Omental fat pad (tissue), 3 donors: ENCODE measurements at regions not wholly inside any gene's neighbourhood (a gene's known extent, or its start where the extent isn't known, plus 50 kb on each side); places are given as distances from the start of the nearest gene placed in this dataset.

Experiments used
- ATAC-seq: fragments of 150-250 bp; one replicate; pipeline ENCODE4 v1.9.1; 2016; ENCODE audit warnings: mild to moderate bottlenecking, moderate library complexity; ENCODE audit not compliant: low FRiP score
- DNase-seq: peaks from one replicate; pipeline ENCODE4 v3.0.0-alpha.2; 2019; ENCODE audit warnings: low spot score
- TF ChIP-seq, protein P1 (sequence below), 3 donors: fragments of 450-650 bp; IDR thresholded peaks; one replicate each; pipeline ENCODE4 v1.5.1; 2016 to 2017; ENCODE audit warnings: antibody characterized with exemption in 3 of 3, mild to moderate bottlenecking in 3 of 3, moderate library complexity in 2 of 3

- TF ChIP-seq, protein P1, sequence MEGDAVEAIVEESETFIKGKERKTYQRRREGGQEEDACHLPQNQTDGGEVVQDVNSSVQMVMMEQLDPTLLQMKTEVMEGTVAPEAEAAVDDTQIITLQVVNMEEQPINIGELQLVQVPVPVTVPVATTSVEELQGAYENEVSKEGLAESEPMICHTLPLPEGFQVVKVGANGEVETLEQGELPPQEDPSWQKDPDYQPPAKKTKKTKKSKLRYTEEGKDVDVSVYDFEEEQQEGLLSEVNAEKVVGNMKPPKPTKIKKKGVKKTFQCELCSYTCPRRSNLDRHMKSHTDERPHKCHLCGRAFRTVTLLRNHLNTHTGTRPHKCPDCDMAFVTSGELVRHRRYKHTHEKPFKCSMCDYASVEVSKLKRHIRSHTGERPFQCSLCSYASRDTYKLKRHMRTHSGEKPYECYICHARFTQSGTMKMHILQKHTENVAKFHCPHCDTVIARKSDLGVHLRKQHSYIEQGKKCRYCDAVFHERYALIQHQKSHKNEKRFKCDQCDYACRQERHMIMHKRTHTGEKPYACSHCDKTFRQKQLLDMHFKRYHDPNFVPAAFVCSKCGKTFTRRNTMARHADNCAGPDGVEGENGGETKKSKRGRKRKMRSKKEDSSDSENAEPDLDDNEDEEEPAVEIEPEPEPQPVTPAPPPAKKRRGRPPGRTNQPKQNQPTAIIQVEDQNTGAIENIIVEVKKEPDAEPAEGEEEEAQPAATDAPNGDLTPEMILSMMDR (IDR thresholded peaks at IDR 0.05), result no peak
- DNase-seq (no peak), ATAC-seq (no peak)
These were observed 1502.0 kb downstream of the SI start for GRCh38 chr3:163576314-163576713.

DNA sequence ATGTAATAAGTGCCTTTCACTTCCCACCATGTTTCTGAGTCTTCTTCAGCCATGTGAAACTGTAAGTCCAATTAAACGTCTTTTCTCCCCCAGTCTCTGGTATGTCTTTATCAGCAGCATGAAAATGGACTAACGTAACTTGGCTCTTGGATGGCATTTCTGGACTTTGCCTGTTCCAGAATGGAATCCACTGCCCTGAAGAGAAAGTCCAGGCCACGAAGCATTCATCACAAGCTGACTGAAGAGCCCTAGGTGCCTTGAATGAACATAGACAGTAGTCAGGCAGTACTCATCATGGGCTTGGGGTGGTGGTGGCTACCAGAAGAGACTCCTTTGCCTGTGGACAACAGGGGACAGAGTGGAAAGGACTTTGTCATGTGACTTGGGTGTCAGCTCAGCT, 1505.0 kb downstream of the SI start:
- ATAC-seq (no peak), DNase-seq (no peak)
- TF ChIP-seq, protein P1 (IDR thresholded peaks at IDR 0.05), result no peak

- no peak for ATAC-seq
- no peak for DNase-seq
- TF ChIP-seq, protein P1 (IDR thresholded peaks at IDR 0.05), result no peak
These were observed 1505.4 kb downstream of the SI start for GRCh38 chr3:163572856-163573255.

DNA sequence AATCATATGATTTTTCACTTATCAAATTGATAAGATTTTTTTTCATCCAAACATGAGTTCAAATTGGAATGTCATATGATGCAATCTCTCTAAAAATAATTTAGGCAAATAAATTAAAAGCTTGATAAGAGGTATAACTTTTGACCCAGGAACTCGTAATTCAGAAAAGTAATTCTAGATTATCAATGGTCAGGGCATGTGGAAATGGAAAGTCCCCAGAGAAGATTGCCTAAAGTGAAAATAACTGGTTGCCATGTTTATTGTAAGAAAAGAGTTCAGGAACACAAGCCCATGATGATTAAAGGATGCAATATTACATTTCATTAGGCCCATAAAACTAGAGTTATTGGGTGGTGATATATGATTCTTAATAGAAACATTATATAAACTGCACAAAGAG, 1514.8 kb downstream of the SI start:
- DNase-seq, result no peak
- TF ChIP-seq, protein P1 (IDR thresholded peaks at IDR 0.05), result no peak
- ATAC-seq, result no peak

DNA sequence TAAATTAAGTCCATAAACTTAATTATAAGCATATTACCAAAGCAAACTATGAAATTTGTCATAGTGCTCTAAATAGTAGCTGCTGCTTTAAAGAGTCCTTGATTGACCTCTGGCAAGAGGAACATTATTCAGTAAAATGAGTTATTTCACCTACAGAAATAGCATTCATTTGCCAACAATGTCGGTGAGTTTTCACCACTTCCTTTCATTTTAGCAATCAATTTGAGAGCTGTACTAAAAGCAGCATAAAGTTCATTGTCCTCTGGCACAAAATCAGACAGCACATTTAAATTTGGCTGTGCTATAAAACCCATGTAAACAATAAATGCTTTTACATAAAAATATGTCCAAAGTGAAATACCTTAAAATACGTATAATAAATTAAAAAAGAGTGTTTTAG, 1515.7 kb downstream of the SI start:
- DNase-seq (no peak), ATAC-seq (no peak)
- TF ChIP-seq, protein P1 (IDR thresholded peaks at IDR 0.05), result no peak

DNA sequence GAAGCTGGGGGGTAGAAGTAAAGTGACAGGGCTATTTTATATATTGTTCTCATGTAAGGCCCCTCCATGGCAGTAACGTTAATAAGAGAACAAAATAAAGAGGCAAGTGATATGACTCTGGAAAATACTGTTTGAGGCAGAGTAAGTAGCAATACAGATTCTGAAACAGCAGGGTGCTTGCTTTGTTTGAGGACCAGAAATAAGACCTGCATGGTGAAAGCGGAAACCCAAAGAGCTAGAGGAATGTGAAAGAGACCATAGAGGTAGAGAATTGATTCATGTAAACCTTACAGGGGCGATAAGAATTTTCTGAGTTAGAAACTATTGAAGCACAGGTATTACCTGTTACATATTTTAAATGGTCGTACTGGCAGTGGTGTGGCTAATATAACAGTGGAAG, 1517.1 kb downstream of the SI start:
- ATAC-seq (no peak), DNase-seq (no peak)
- TF ChIP-seq, protein P1 (IDR thresholded peaks at IDR 0.05), result no peak

GRCh38 chr3:163560459-163560858, 1517.8 kb downstream of the SI start:
- ATAC-seq (no peak), DNase-seq (no peak)
- TF ChIP-seq, protein P1 (IDR thresholded peaks at IDR 0.05), result no peak
